ENCODE measurements at regions not wholly inside any gene's neighbourhood (a gene's known extent, or its start where the extent isn't known, plus 50 kb on each side); places are given as distances from the start of the nearest gene placed in this dataset.

- Histone ChIP-seq H3K4me1 (ENCODE audit: control insufficient read depth, extremely low read depth, insufficient read depth, low read length) (peaks cover 11% of the 10 kb centered on the region), H4K20me1 (ENCODE audit: control insufficient read depth, extremely low read depth, insufficient read depth, low read length) (no peaks in the 10 kb centered on the region), H3K9me3 (ENCODE audit: control insufficient read depth, low read depth, low read length) (no peaks in the 10 kb centered on the region), H3K79me2 (ENCODE audit: control insufficient read depth, insufficient read depth, low read length) (no peaks in the 10 kb centered on the region), H3K4me3 (ENCODE audit: control insufficient read depth in 2 of 3, extremely low read depth in 1 of 3, insufficient read depth in 2 of 3, low read depth in 1 of 3, low read length in 3 of 3) (no peak overlapping the region), H3K27ac (ENCODE audit: control insufficient read depth, insufficient read depth, low read length) (no peak overlapping the region), H3K36me3 (ENCODE audit: control insufficient read depth in 2 of 2, extremely low read depth in 1 of 2, insufficient read depth in 2 of 2, low read length in 2 of 2) (no peaks in the 10 kb centered on the region), H3K4me2 (ENCODE audit: control insufficient read depth, extremely low read depth, insufficient read depth, low read depth, low read length) (no peak overlapping the region), H3K9me1 (ENCODE audit: control insufficient read depth, extremely low read depth, insufficient read depth, low read length) (no peaks in the 10 kb centered on the region), H3K27me3 (ENCODE audit: control insufficient read depth, extremely low read depth, insufficient read depth, low read length) (peaks cover 17% of the 10 kb centered on the region), H2AFZ (ENCODE audit: control insufficient read depth, low read length) (no peak overlapping the region), H3K9ac (ENCODE audit: control insufficient read depth, extremely low read depth, insufficient read depth, low read length) (no peak overlapping the region)
- FAIRE-seq = no peak
- no peak for DNase-seq (ENCODE audit: low read depth, low spot score)
- TF ChIP-seq EZH2 (IDR thresholded peaks at IDR 0.05; ENCODE audit: low read length) = no peak
- TF ChIP-seq, protein P1, sequence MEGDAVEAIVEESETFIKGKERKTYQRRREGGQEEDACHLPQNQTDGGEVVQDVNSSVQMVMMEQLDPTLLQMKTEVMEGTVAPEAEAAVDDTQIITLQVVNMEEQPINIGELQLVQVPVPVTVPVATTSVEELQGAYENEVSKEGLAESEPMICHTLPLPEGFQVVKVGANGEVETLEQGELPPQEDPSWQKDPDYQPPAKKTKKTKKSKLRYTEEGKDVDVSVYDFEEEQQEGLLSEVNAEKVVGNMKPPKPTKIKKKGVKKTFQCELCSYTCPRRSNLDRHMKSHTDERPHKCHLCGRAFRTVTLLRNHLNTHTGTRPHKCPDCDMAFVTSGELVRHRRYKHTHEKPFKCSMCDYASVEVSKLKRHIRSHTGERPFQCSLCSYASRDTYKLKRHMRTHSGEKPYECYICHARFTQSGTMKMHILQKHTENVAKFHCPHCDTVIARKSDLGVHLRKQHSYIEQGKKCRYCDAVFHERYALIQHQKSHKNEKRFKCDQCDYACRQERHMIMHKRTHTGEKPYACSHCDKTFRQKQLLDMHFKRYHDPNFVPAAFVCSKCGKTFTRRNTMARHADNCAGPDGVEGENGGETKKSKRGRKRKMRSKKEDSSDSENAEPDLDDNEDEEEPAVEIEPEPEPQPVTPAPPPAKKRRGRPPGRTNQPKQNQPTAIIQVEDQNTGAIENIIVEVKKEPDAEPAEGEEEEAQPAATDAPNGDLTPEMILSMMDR (optimal IDR thresholded peaks at IDR 0.05 in 1 of 3, IDR thresholded peaks at IDR 0.05 in 1 of 3, conservative IDR thresholded peaks at IDR 0.05 in 1 of 3; ENCODE audit: extremely low read depth in 1 of 3, insufficient read depth in 2 of 3, low read length in 3 of 3) = no peak
- dilution Hi-C loops (cut with MboI; ENCODE audit: extremely low pct_ligation_motif_present, low sequenced_read_pairs) = no loop called here
These were observed 86.9 kb upstream of the SPON1 start for GRCh38 chr11:13875643-13876042.

- Histone ChIP-seq H3K27ac (ENCODE audit: control insufficient read depth, insufficient read depth, low read length) (no peak overlapping the region), H2AFZ (ENCODE audit: control insufficient read depth, low read length) (no peak overlapping the region), H3K27me3 (ENCODE audit: control insufficient read depth, extremely low read depth, insufficient read depth, low read length) (peaks cover 9% of the 10 kb centered on the region), H3K79me2 (ENCODE audit: control insufficient read depth, insufficient read depth, low read length) (no peaks in the 10 kb centered on the region), H3K9me3 (ENCODE audit: control insufficient read depth, low read depth, low read length) (no peaks in the 10 kb centered on the region), H3K4me3 (ENCODE audit: control insufficient read depth in 2 of 3, extremely low read depth in 1 of 3, insufficient read depth in 2 of 3, low read depth in 1 of 3, low read length in 3 of 3) (no peak overlapping the region), H3K4me1 (ENCODE audit: control insufficient read depth, extremely low read depth, insufficient read depth, low read length) (peaks cover 11% of the 10 kb centered on the region), H3K9ac (ENCODE audit: control insufficient read depth, extremely low read depth, insufficient read depth, low read length) (no peak overlapping the region), H3K9me1 (ENCODE audit: control insufficient read depth, extremely low read depth, insufficient read depth, low read length) (no peaks in the 10 kb centered on the region), H3K4me2 (ENCODE audit: control insufficient read depth, extremely low read depth, insufficient read depth, low read depth, low read length) (no peak overlapping the region), H3K36me3 (ENCODE audit: control insufficient read depth in 2 of 2, extremely low read depth in 1 of 2, insufficient read depth in 2 of 2, low read length in 2 of 2) (no peaks in the 10 kb centered on the region), H4K20me1 (ENCODE audit: control insufficient read depth, extremely low read depth, insufficient read depth, low read length) (no peaks in the 10 kb centered on the region)
- no peak for DNase-seq (ENCODE audit: low read depth, low spot score)
- dilution Hi-C loops (cut with MboI; ENCODE audit: extremely low pct_ligation_motif_present, low sequenced_read_pairs) = no loop called here
- TF ChIP-seq, protein P1 (optimal IDR thresholded peaks at IDR 0.05 in 1 of 3, IDR thresholded peaks at IDR 0.05 in 1 of 3, conservative IDR thresholded peaks at IDR 0.05 in 1 of 3; ENCODE audit: extremely low read depth in 1 of 3, insufficient read depth in 2 of 3, low read length in 3 of 3) = no peak
- FAIRE-seq = no peak
These were observed 86.1 kb upstream of the SPON1 start for GRCh38 chr11:13876423-13876822.
